MM.1S (cell line): ENCODE measurements at regions not wholly inside any gene's neighbourhood (a gene's known extent, or its start where the extent isn't known, plus 50 kb on each side); places are given as distances from the start of the nearest gene placed in this dataset.

Experiments used
- CTCF ChIP-seq: fragments of 300-600 bp; sonication (generic); IDR thresholded peaks from 2 replicates; pipeline ENCODE4 v1.5.1; 2016; ENCODE audit warnings: antibody characterized with exemption, low read length, mixed read lengths
- EZH2 ChIP-seq: fragments of 300-600 bp; sonication (generic); optimal IDR thresholded peaks from 2 replicates; pipeline ENCODE3; 2017; ENCODE audit warnings: low read depth, mild to moderate bottlenecking, antibody characterized with exemption, low read length, mixed read lengths
- EZH2phosphoT487 ChIP-seq: fragments of 300-600 bp; sonication (generic); IDR thresholded peaks from 2 replicates; pipeline ENCODE4 v1.6.1; 2018; ENCODE audit warnings: antibody characterized with exemption, low read length

DNA sequence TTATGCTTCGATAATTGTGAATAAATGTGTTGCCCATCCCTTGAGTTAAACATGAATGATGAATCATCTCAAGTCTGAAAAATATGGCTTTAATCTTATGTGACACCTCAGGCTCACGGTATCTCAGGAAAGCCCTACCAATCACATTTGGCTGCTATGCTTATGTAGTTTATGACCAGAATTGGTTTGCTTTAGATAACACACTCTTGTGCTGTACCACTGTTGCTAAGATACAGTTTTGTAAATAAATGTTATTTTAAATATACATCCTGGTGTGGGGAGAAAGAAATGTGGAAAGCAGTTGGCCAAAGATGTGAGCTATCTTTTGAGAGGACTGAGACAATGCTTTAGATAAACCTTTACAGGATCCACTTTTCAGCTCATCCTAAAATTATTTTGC is 63.2 kb downstream of the NPY1R start:
- TF ChIP-seq CTCF (no peak), EZH2phosphoT487 (no peak), EZH2 (no peak)
